ENCODE measurements at regions not wholly inside any gene's neighbourhood (a gene's known extent, or its start where the extent isn't known, plus 50 kb on each side); places are given as distances from the start of the nearest gene placed in this dataset.

DNA sequence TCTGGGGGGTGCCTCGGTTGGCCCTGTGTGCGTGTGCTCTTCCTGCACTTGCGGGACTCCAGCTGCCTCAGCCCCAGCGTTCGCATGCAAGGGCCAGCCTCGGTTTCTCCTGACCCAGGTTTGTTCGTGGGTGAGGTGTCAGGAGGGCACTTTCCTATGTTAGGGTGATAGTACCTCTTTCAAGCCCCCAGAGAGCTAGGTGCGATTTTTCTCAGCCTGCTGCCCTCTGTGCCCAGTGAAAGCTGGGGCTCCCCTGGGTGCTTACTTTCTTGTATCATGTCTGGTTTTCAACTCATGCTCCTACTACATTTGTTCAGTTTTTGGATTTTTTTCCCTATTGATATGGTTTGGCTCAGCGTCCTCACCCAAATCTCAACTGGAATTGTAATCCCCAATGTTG lies 289.2 kb downstream of the TEX29 start:
- no peak for ATAC-seq
- Histone ChIP-seq H3K27me3 (no peaks in the 10 kb centered on the region), H3K36me3 (no peaks in the 10 kb centered on the region), H3K9me3 (no peaks in the 10 kb centered on the region), H3K4me1 (peaks cover 0 to 9% (median 4%) of the 10 kb centered on the region in 4 donors), H3K4me3 (no peak overlapping the region), H3K27ac (no peak overlapping the region)
- DNase-seq, result peak in 1 of 3 donors; percentile 16
- intact Hi-C loops (cut with DNase I), result no loop called here
- 91% methylated on average over 3 of the region's 9 CpGs for WGBS (ENCODE audit: insufficient coverage, low coverage, low lambda C conversion rate, missing lambda C conversion rate)
- no peak for TF ChIP-seq CTCF (IDR thresholded peaks at IDR 0.05)
- TF ChIP-seq POLR2A (IDR thresholded peaks at IDR 0.05), result no peak

GRCh38 chr13:111610081-111610480 lies 289.6 kb downstream of the TEX29 start:
- Histone ChIP-seq H3K4me3 (no peak overlapping the region), H3K27me3 (no peaks in the 10 kb centered on the region), H3K4me1 (peaks cover 0 to 13% (median 6%) of the 10 kb centered on the region in 4 donors), H3K36me3 (no peaks in the 10 kb centered on the region), H3K9me3 (no peaks in the 10 kb centered on the region), H3K27ac (no peak overlapping the region)
- ATAC-seq (no peak), DNase-seq (peak in 1 of 3 donors; percentile 10)
- WGBS (ENCODE audit: insufficient coverage, low coverage, low lambda C conversion rate, missing lambda C conversion rate), result 58% methylated on average over 4 of the region's 4 CpGs
- TF ChIP-seq POLR2A (IDR thresholded peaks at IDR 0.05) (no peak), CTCF (IDR thresholded peaks at IDR 0.05) (no peak)
- intact Hi-C loops (cut with DNase I), result no loop called here

DNA sequence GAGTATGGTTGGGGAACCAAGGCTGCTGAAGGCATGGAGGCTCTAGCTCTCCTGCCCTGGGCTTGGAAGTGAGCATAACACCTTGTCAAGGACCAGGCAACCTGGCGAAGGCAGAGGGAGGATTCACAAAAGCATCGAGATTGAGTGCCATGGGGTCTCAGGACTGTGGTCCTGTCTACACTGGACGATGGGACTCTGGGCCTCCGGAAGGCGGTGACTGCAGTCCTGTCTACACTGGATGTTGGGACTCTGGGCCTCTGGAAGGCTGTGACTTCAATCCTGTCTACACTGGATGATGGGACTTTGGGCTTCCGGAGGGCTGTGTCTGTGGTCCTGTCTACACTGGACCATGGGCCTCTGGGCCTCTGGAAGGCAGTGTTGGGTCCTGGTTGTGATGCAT lies 290.4 kb downstream of the TEX29 start:
- Histone ChIP-seq H3K4me1 (peaks cover 0 to 21% (median 10%) of the 10 kb centered on the region in 4 donors), H3K4me3 (no peak overlapping the region), H3K36me3 (no peaks in the 10 kb centered on the region), H3K27me3 (no peaks in the 10 kb centered on the region), H3K27ac (no peak overlapping the region), H3K9me3 (no peaks in the 10 kb centered on the region)
- TF ChIP-seq CTCF (IDR thresholded peaks at IDR 0.05) (no peak), POLR2A (IDR thresholded peaks at IDR 0.05) (no peak)
- ATAC-seq (no peak), DNase-seq (peak in 1 of 3 donors; percentile 24)
- intact Hi-C loops (cut with DNase I), result no loop called here
- 0% methylated on average over 1 of the region's 6 CpGs for WGBS (ENCODE audit: insufficient coverage, low coverage, low lambda C conversion rate, missing lambda C conversion rate)

- intact Hi-C loops (cut with DNase I), result no loop called here
- no peak overlapping the region for H3K4me3 ChIP-seq
- 80% methylated on average over 5 of the region's 6 CpGs for WGBS (ENCODE audit: insufficient coverage, low coverage, low lambda C conversion rate, missing lambda C conversion rate)
- peaks cover 0 to 24% (median 11%) of the 10 kb centered on the region in 4 donors for H3K4me1 ChIP-seq
- no peak for ATAC-seq
- no peaks in the 10 kb centered on the region for H3K36me3 ChIP-seq
- no peaks in the 10 kb centered on the region for H3K9me3 ChIP-seq
- no peak overlapping the region for H3K27ac ChIP-seq
- TF ChIP-seq POLR2A (IDR thresholded peaks at IDR 0.05) (no peak), CTCF (IDR thresholded peaks at IDR 0.05) (no peak)
- no peak for DNase-seq
- no peaks in the 10 kb centered on the region for H3K27me3 ChIP-seq
Measured at GRCh38 chr13:111611651-111612050, 291.2 kb downstream of the TEX29 start.

DNA sequence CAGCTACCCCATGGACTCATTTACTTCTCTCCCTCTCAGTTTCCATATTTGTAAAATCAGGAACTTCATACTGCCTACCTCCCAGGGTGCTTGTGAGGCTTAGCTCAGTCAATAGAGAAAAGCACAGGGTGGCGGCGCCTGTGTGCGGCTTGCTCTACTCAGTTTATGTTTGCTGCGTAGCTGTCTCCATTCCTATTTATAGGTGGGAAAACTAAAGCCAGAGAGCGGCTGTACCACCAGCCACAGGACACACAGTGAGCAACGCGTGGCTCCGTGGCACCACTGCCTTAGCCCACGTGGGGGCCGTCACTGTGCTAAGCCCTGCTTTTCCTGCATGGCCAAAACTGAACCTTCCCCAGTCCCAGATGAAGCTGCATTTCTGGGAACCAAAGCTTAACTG lies 292.4 kb downstream of the TEX29 start:
- H3K9me3 ChIP-seq, result no peaks in the 10 kb centered on the region
- no peaks in the 10 kb centered on the region for H3K27me3 ChIP-seq
- no peak overlapping the region for H3K27ac ChIP-seq
- H3K4me3 ChIP-seq, result no peak overlapping the region
- TF ChIP-seq CTCF (IDR thresholded peaks at IDR 0.05) (no peak), POLR2A (IDR thresholded peaks at IDR 0.05) (no peak)
- H3K36me3 ChIP-seq, result no peaks in the 10 kb centered on the region
- ATAC-seq, result no peak
- intact Hi-C loops (cut with DNase I), result no loop called here
- peak in 1 of 3 donors; percentile 23 for DNase-seq
- WGBS (ENCODE audit: insufficient coverage, low coverage, low lambda C conversion rate, missing lambda C conversion rate), result 88% methylated on average over 5 of the region's 10 CpGs
- peaks cover 0 to 24% (median 11%) of the 10 kb centered on the region in 4 donors for H3K4me1 ChIP-seq
